ENCODE measurements at regions not wholly inside any gene's neighbourhood (a gene's known extent, or its start where the extent isn't known, plus 50 kb on each side); places are given as distances from the start of the nearest gene placed in this dataset.

DNA sequence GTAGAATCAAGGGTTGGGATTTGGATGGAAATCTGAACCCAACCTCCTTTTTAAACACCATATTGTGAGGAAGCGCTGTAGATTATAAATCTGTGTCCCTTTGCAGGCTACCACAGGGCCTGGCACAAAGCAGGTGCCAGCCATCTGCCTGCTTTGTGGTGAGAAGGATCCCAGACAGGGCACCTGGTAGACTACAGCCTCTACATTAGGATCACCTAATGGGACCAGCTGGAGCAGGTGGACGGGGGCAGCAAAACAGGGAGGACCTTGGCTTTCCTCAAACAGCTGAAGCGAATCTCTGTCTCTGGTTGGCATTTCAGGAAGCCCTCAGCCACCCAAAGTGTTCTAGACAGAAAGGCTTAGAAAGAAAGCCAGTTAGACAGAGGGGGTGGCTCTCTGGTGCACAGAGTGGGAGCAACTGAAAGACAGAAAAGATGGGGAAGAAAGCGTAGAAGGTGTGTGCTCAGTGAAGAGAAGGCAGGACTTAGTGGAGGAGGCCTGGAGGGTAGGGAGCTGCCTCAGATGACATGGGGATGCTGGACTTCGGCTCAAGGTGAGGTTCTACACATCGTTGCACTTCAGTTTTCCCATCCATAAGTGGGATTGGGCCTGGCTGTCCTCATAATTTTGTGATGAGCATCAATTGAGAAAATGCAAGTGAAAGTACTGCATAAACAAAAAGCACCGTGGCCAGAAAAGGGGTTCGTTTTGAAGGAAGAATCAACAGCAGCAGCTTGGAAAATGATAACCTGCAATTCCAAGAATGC is 350.8 kb downstream of the CYRIA start:
- no peak for FAIRE-seq

GRCh38 chr2:16314001-16314400 is 351.6 kb downstream of the CYRIA start:
- no peak for FAIRE-seq

- FAIRE-seq, result no peak
Observed at GRCh38 chr2:16313235-16313975, 352.2 kb downstream of the CYRIA start.

GRCh38 chr2:16312771-16313170 is 352.9 kb downstream of the CYRIA start:
- no peak for FAIRE-seq

DNA sequence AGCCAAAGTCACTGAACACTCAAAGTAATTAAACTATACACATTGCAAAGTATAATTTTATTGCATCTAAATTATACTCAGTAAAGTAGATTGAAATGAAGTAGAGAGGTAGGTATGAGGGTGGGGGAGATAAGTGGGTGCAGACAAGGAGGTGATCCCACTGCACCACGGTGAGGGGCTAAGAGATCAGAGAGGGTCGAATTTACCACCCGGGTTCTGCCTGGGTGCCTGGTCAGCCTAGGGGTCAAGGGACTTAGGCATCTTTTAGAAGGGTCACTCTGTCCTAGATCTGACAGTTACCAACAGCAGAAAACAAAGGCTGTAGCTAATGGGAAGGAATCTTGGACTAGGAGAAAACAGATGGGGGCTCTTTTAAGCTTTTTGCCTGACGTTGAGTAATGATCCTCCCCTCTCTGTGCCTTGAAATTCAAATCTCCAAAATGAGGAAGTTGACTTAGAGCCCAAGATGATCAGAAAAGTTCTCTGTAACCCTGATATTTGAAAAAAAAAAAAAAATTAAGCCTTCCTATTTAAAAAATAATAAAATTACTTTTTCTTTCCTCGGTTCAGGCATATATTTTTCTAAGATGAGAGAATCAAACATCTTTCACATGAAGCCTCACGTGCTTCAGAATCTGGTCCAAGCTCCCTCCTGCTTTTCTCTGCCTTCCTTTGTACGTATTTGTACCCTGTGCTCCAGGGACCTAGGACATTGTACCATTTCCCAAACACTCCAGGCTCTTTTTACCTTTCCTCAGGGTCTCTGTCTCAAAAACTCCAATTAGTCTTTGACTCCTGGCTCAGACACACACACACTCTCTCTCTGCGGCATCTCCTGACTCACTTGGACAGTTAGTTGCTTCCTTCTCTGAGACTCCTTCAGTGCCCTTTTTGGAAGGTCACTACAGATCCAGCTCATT is 353.9 kb downstream of the CYRIA start:
- FAIRE-seq, result no peak

DNA sequence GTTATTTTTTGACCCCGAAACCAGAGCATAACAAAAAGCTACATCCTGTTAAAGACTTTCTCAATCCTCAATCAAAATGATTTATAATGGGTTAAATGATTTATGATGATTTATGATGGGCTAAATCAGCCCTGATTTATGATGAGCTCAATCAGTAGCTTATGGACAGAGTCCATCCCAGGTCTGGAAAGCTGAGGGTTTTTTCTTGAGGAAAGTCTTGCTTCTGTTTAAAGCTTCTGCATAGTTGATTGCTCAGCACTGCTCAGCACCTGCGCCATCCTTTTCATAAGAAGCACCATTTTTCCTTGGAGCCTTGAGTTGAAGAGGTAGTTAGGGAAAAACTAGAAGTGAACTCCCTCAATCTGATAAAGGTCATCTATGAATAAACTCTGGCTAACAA is 356.8 kb downstream of the CYRIA start:
- FAIRE-seq, result no peak

DNA sequence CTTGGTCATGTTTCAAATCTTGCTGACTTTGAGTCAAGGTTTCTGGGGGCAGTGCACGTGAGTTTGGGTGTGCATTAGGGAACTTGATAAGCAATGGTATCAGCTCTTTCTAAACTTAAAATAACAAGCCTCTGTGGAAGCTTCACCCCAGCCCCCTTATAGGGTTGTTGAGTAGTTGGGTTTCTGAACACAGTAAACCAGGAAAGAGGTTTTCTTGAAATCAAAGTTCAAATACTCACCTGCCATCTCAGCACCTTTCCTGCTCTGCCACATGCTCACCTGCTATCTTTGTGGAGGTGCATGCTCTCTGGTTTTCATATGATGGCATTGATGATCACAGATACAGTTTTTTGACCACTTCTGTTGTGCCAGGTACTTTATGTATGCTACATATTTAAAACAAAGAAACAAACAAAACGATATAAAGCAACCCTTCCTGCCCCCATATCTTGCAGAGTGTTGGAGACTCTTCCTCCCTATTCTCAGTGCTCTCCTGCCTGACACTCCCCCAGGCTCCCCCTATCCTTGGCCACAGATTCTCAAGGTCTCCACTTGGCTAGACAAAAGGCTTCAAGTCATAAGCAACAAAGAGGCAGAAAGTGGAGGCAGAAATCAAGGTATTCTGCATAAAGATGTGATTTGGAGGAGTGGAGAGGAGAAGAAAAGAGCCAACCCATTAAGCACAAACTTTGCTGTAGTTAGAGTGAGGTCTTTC is 360.6 kb downstream of the CYRIA start:
- no peak for FAIRE-seq

DNA sequence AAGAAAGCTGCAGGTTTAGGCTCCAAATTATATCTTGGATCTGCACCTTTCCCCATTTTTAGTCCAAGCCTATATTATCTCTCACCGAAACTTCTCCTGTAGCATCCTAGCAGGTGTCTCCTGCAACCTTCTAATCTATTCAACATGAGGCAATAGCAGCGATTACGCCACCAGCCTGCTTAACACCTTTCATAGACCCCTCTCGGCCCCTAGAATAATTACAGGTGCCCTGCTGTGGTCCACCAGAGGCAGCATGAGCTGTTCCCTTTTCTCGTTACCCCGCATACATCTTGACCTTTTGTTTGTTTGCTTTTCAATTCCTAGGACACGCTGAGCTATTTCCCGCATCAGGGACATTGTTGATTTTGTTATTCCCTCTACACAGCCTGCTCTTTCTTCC is 361.9 kb downstream of the CYRIA start:
- no peak for FAIRE-seq

GRCh38 chr2:16303273-16303577 is 362.4 kb downstream of the CYRIA start:
- FAIRE-seq, result no peak

DNA sequence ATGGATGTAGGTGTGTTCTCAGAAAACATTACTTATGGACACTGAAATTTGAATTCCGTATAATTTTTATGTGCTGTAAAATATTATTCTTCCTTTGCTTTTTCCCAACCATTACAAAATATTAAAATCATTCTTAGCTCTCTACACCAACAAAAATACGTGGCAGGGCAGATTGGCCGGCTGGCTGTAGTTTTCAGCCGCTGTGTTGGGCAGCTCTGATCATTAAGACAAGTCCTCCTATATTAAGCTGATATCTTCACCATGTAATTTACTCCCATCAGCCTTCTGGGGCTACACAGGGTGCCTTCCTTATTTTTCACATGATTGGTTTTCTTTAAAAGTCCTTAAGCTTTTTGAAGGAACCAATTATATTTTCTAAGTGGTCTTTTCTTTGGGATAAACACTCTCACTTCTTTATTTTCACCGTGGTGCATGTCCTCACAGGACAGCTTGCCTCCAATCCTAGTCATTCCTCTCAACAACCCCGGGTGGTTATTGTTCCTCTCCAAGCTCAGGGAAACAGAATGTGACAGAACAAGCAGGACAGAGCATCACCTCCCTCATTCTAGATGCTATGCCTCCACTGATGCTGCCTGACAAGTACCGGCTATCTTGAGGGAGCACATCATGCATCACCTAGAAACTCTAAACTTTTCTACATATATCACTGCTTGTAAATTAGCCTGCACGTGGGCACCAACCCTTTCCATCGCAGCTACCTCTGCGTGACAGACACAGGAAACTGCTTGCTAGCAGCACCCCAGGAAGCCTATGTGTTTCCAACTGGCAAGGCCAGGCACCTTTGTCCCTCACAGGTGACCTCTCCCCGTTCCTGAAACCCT is 362.3 kb downstream of the MYCN start:
- FAIRE-seq, result no peak

- FAIRE-seq, result no peak
Observed at GRCh38 chr2:16301961-16302360, 361.6 kb downstream of the MYCN start.

DNA sequence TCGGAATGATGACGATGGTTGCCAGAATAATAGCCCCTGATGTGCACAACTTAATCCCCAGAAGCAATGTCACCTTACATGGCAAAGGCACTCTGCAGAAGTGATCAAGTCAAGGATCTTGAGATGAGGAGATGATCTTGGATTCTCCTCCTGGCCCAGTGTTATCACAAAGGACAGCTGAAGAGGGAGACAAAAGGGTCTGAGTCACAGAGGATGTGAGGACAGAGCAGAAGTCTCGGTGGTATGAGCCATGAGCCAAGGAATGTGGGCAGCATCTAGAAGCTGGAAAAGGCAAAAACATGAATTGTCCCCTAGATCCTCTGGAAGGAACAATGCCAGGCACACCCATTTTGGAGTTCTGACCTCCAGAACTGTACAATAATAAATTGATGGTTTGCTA is 358.5 kb downstream of the MYCN start:
- no peak for FAIRE-seq

GRCh38 chr2:16296331-16297250 is 356.2 kb downstream of the MYCN start:
- FAIRE-seq, result no peak

GRCh38 chr2:16296038-16296290 is 355.6 kb downstream of the MYCN start:
- FAIRE-seq, result no peak

DNA sequence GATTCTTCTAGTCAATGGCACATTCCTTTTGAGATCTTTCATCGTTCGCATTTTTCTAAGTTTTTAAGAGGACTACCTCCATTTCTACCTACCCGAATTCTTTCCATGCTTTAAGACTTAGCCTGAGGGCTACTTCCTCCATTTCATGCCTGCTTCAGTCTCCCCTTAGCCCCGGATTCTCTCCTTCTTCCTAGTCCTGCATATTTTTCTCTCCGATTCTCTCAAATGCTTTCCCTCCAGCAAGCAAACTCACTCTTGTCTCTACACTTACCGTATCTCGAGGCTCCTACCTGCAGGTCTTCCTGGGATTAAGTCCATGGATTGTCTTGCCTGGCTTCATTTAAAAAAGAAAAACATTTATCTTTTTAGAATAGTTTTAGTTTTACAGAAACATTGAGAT is 354.4 kb downstream of the MYCN start:
- no peak for FAIRE-seq

DNA sequence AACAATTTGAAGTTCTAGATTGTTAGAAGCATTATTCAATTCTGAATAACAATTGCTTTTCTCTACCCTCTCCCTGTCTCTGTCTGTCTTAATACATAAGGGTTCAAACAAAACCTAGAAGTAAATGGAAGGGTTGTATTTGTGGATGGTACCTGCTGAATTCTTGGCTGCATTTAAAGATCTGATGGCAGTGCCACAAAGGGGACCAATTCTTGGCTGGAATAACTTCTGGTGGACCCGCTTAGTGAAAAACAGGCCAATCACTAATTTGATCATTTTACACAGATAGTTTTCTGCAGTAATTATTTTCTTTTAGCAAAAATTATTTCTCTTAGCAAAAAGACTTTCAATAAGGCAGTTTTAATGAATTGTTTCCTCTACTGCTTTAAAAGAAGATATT is 353.5 kb downstream of the MYCN start:
- FAIRE-seq, result no peak

GRCh38 chr2:16293398-16293797 is 353.0 kb downstream of the MYCN start:
- no peak for FAIRE-seq

GRCh38 chr2:16291731-16292550 is 351.6 kb downstream of the MYCN start:
- FAIRE-seq, result no peak

GRCh38 chr2:16291226-16291625 is 350.9 kb downstream of the MYCN start:
- no peak for FAIRE-seq

DNA sequence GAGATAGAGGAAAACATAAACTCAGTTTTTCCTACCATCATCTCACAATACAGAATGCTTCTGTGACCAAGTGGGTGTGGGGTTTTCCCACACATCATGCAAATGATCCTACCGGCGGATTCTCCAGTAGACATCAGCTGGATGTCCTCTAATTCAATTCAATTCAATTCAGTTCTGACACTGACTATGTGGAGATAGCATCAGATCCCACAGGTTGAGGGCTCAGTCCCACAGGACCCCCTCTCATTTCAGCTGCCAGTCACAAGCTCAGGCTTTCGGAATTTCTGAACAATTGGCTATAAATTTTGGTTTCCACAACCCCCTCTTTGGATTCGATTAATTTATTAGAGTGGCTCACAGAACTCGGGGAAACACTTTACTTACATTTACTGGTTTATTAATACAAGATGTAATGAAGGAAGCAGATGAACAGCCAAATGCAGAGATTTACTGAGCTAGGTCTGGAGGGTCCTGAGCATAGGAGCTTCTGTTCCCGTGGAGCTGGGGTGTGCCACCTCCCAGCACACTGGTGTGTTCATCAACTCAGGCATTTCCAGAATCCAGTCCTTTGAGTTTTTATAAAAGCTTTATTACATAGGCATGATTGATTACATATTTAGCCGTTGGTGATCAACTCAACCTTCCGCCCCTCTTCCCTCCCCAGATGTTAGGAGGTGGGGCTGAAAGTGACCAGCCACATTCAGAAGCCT is 350.1 kb downstream of the MYCN start:
- no peak for FAIRE-seq
